ENCODE measurements at regions not wholly inside any gene's neighbourhood (a gene's known extent, or its start where the extent isn't known, plus 50 kb on each side); places are given as distances from the start of the nearest gene placed in this dataset.

- Mint-ChIP-seq H3K27ac (no peak overlapping the region), H3K27me3 (peaks cover 1% of the 10 kb centered on the region), H3K36me3 (ENCODE audit: low read depth) (no peaks in the 10 kb centered on the region), H3K9me3 (no peaks in the 10 kb centered on the region), H3K4me3 (no peak overlapping the region), H3K4me1 (no peaks in the 10 kb centered on the region)
- ATAC-seq (no peak), DNase-seq (no peak)
These were observed 496.8 kb upstream of the ZEB2 start for GRCh38 chr2:145016711-145017110.

GRCh38 chr2:145015561-145015960 lies 495.6 kb upstream of the ZEB2 start:
- Mint-ChIP-seq H3K4me1 (no peaks in the 10 kb centered on the region), H3K27me3 (peaks cover 1% of the 10 kb centered on the region), H3K27ac (no peak overlapping the region), H3K4me3 (no peak overlapping the region), H3K36me3 (ENCODE audit: low read depth) (no peaks in the 10 kb centered on the region), H3K9me3 (no peaks in the 10 kb centered on the region)
- ATAC-seq (no peak), DNase-seq (no peak)

GRCh38 chr2:145012806-145013205 lies 492.9 kb upstream of the ZEB2 start:
- no peak for ATAC-seq
- H3K27ac Mint-ChIP-seq: no peak overlapping the region
- H3K4me3 Mint-ChIP-seq: no peak overlapping the region
- DNase-seq: no peak
- peaks cover 1% of the 10 kb centered on the region for H3K27me3 Mint-ChIP-seq
- no peaks in the 10 kb centered on the region for H3K9me3 Mint-ChIP-seq
- H3K36me3 Mint-ChIP-seq (ENCODE audit: low read depth): no peaks in the 10 kb centered on the region
- H3K4me1 Mint-ChIP-seq: no peaks in the 10 kb centered on the region

GRCh38 chr2:145012214-145012670 lies 492.3 kb upstream of the ZEB2 start:
- ATAC-seq (no peak), DNase-seq (no peak)
- H3K4me1 Mint-ChIP-seq: no peaks in the 10 kb centered on the region
- H3K4me3 Mint-ChIP-seq: no peak overlapping the region
- no peaks in the 10 kb centered on the region for H3K36me3 Mint-ChIP-seq (ENCODE audit: low read depth)
- no peak overlapping the region for H3K27ac Mint-ChIP-seq
- no peaks in the 10 kb centered on the region for H3K9me3 Mint-ChIP-seq
- H3K27me3 Mint-ChIP-seq: peaks cover 1% of the 10 kb centered on the region

- ATAC-seq: no peak
- H3K27ac Mint-ChIP-seq: no peak overlapping the region
- H3K27me3 Mint-ChIP-seq: peaks cover 1% of the 10 kb centered on the region
- H3K4me3 Mint-ChIP-seq: no peak overlapping the region
- no peaks in the 10 kb centered on the region for H3K4me1 Mint-ChIP-seq
- DNase-seq: no peak
- no peaks in the 10 kb centered on the region for H3K9me3 Mint-ChIP-seq
- H3K36me3 Mint-ChIP-seq (ENCODE audit: low read depth): no peaks in the 10 kb centered on the region
These were observed 490.7 kb upstream of the ZEB2 start for GRCh38 chr2:145010635-145011034.

GRCh38 chr2:145007960-145008263 lies 488.0 kb upstream of the ZEB2 start:
- Mint-ChIP-seq H3K36me3 (ENCODE audit: low read depth) (no peaks in the 10 kb centered on the region), H3K9me3 (no peaks in the 10 kb centered on the region), H3K4me3 (no peak overlapping the region), H3K4me1 (no peaks in the 10 kb centered on the region), H3K27ac (no peak overlapping the region), H3K27me3 (peaks cover under 1% of the 10 kb centered on the region)
- ATAC-seq (no peak), DNase-seq (no peak)

- ATAC-seq: no peak
- H3K4me1 Mint-ChIP-seq: no peaks in the 10 kb centered on the region
- no peak for DNase-seq
- no peaks in the 10 kb centered on the region for H3K27me3 Mint-ChIP-seq
- H3K4me3 Mint-ChIP-seq: no peak overlapping the region
- no peaks in the 10 kb centered on the region for H3K9me3 Mint-ChIP-seq
- H3K36me3 Mint-ChIP-seq (ENCODE audit: low read depth): no peaks in the 10 kb centered on the region
- H3K27ac Mint-ChIP-seq: no peak overlapping the region
These were observed 487.4 kb upstream of the ZEB2 start for GRCh38 chr2:145007093-145007959.

- no peaks in the 10 kb centered on the region for H3K4me1 Mint-ChIP-seq
- DNase-seq: no peak
- no peaks in the 10 kb centered on the region for H3K36me3 Mint-ChIP-seq (ENCODE audit: low read depth)
- H3K27ac Mint-ChIP-seq: no peak overlapping the region
- no peak overlapping the region for H3K4me3 Mint-ChIP-seq
- no peaks in the 10 kb centered on the region for H3K9me3 Mint-ChIP-seq
- no peak for ATAC-seq
- H3K27me3 Mint-ChIP-seq: peaks cover 2% of the 10 kb centered on the region
These were observed 482.7 kb upstream of the ZEB2 start for GRCh38 chr2:145002624-145003023.

GRCh38 chr2:145000376-145000775 lies 480.5 kb upstream of the ZEB2 start:
- Mint-ChIP-seq H3K27me3 (peaks cover 2% of the 10 kb centered on the region), H3K4me3 (no peak overlapping the region), H3K9me3 (no peaks in the 10 kb centered on the region), H3K4me1 (no peaks in the 10 kb centered on the region), H3K36me3 (ENCODE audit: low read depth) (no peaks in the 10 kb centered on the region), H3K27ac (no peak overlapping the region)
- no peak for DNase-seq
- ATAC-seq: no peak

- H3K4me1 Mint-ChIP-seq: no peaks in the 10 kb centered on the region
- no peaks in the 10 kb centered on the region for H3K36me3 Mint-ChIP-seq (ENCODE audit: low read depth)
- peaks cover 2% of the 10 kb centered on the region for H3K27me3 Mint-ChIP-seq
- H3K9me3 Mint-ChIP-seq: no peaks in the 10 kb centered on the region
- no peak overlapping the region for H3K27ac Mint-ChIP-seq
- DNase-seq (no peak), ATAC-seq (no peak)
- H3K4me3 Mint-ChIP-seq: no peak overlapping the region
These were observed 480.0 kb upstream of the ZEB2 start for GRCh38 chr2:144999936-145000335.

GRCh38 chr2:144999071-144999875 lies 479.4 kb upstream of the ZEB2 start:
- Mint-ChIP-seq H3K4me1 (no peaks in the 10 kb centered on the region), H3K27ac (no peak overlapping the region), H3K4me3 (no peak overlapping the region), H3K9me3 (no peaks in the 10 kb centered on the region), H3K27me3 (peaks cover 2% of the 10 kb centered on the region), H3K36me3 (ENCODE audit: low read depth) (no peaks in the 10 kb centered on the region)
- no peak for ATAC-seq
- DNase-seq: no peak

GRCh38 chr2:144998435-144998834 lies 478.5 kb upstream of the ZEB2 start:
- H3K9me3 Mint-ChIP-seq: no peaks in the 10 kb centered on the region
- no peak overlapping the region for H3K4me3 Mint-ChIP-seq
- DNase-seq (no peak), ATAC-seq (no peak)
- H3K36me3 Mint-ChIP-seq (ENCODE audit: low read depth): no peaks in the 10 kb centered on the region
- H3K27me3 Mint-ChIP-seq: peaks cover 5% of the 10 kb centered on the region
- H3K4me1 Mint-ChIP-seq: no peaks in the 10 kb centered on the region
- H3K27ac Mint-ChIP-seq: no peak overlapping the region

- Mint-ChIP-seq H3K4me3 (no peak overlapping the region), H3K36me3 (ENCODE audit: low read depth) (no peaks in the 10 kb centered on the region), H3K27me3 (peaks cover 6% of the 10 kb centered on the region), H3K9me3 (no peaks in the 10 kb centered on the region), H3K4me1 (no peaks in the 10 kb centered on the region), H3K27ac (no peak overlapping the region)
- ATAC-seq: no peak
- no peak for DNase-seq
These were observed 476.4 kb upstream of the ZEB2 start for GRCh38 chr2:144996225-144996795.

- no peaks in the 10 kb centered on the region for H3K36me3 Mint-ChIP-seq (ENCODE audit: low read depth)
- no peaks in the 10 kb centered on the region for H3K4me1 Mint-ChIP-seq
These were observed 475.6 kb upstream of the ZEB2 start for GRCh38 chr2:144995482-144995881.

GRCh38 chr2:144990661-144991060 lies 470.7 kb upstream of the ZEB2 start:
- no peaks in the 10 kb centered on the region for H3K36me3 Mint-ChIP-seq (ENCODE audit: low read depth)
- no peaks in the 10 kb centered on the region for H3K4me1 Mint-ChIP-seq
- H3K9me3 Mint-ChIP-seq: peaks cover 6% of the 10 kb centered on the region
- no peak overlapping the region for H3K27ac Mint-ChIP-seq
- no peak for ATAC-seq
- DNase-seq: no peak
- no peak overlapping the region for H3K4me3 Mint-ChIP-seq
- H3K27me3 Mint-ChIP-seq: peaks cover 7% of the 10 kb centered on the region

More at GRCh38 chr2:144995482-144995881, 475.6 kb upstream of the ZEB2 start:
- DNase-seq: no peak
- no peak overlapping the region for H3K27ac Mint-ChIP-seq
- ATAC-seq: no peak
- peaks cover 5% of the 10 kb centered on the region for H3K27me3 Mint-ChIP-seq
- H3K4me3 Mint-ChIP-seq: no peak overlapping the region
- no peaks in the 10 kb centered on the region for H3K9me3 Mint-ChIP-seq
